BJ (cell line): ENCODE measurements at regions not wholly inside any gene's neighbourhood (a gene's known extent, or its start where the extent isn't known, plus 50 kb on each side); places are given as distances from the start of the nearest gene placed in this dataset.

Experiments
- CTCF ChIA-PET: fragments of 350-600 bp; formaldehyde crosslinking; extraction: SDS; loops from one replicate; lab custom pipeline; 2021; ENCODE audit warnings: antibody characterized with exemption, inconsistent platforms; lab: Yijun Ruan, JAX
- POLR2A ChIA-PET: fragments of 300-600 bp; sonication (Branson Sonifier 250); formaldehyde crosslinking; extraction: SDS; loops from one replicate; lab custom pipeline; 2021; ENCODE audit warnings: antibody characterized with exemption; lab: Charles Lee
- DNase-seq: peaks from one replicate; pipeline ENCODE4 v3.0.0-alpha.2; 2011; ENCODE audit warnings: low read depth
- H3K27me3 ChIP-seq: 2 replicates; pipeline ENCODE4 v1.6.0; 2011; ENCODE audit warnings: low read length; ENCODE audit not compliant: control insufficient read depth, insufficient read depth
- H3K36me3 ChIP-seq: 2 replicates; pipeline ENCODE4 v1.5.1; 2011; ENCODE audit warnings: low read length; ENCODE audit not compliant: control insufficient read depth, insufficient read depth
- H3K4me3 ChIP-seq: 2 replicates; pipeline ENCODE4 v1.5.1; 2011; ENCODE audit warnings: low read depth, mild to moderate bottlenecking, control low read depth, low read length
- TF ChIP-seq, protein P1 (sequence below): IDR thresholded peaks from 2 replicates; pipeline ENCODE4 v1.5.1; 2011; ENCODE audit warnings: low read depth, mild to moderate bottlenecking, control low read depth, inconsistent platforms, low read length, moderate library complexity; ENCODE audit not compliant: insufficient read depth

DNA sequence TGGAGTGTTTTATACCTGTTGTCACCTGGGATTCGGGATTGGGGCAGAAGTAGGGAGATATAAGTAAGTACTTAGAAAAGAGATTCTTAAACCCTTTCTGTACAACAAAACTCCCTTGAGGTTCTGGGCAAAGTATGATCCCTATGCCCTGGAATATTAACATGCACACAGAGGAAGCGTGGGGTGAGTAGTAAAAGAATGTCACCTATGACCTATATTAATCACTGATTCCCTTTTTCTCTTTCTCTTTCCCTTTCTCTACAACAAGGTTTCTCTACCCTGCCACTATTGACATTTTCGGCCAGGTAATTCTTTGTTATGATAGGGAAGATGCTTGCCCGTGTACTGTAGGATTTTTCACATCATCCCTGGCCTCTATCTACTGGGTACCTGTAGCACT lies 209.7 kb upstream of the PLET1 start:
- Histone ChIP-seq H3K36me3 (no peaks in the 10 kb centered on the region), H3K27me3 (peaks cover 6% of the 10 kb centered on the region), H3K4me3 (no peak overlapping the region)
- ChIA-PET POLR2A (no interaction called here), CTCF (no interaction called here)
- TF ChIP-seq, protein P1, sequence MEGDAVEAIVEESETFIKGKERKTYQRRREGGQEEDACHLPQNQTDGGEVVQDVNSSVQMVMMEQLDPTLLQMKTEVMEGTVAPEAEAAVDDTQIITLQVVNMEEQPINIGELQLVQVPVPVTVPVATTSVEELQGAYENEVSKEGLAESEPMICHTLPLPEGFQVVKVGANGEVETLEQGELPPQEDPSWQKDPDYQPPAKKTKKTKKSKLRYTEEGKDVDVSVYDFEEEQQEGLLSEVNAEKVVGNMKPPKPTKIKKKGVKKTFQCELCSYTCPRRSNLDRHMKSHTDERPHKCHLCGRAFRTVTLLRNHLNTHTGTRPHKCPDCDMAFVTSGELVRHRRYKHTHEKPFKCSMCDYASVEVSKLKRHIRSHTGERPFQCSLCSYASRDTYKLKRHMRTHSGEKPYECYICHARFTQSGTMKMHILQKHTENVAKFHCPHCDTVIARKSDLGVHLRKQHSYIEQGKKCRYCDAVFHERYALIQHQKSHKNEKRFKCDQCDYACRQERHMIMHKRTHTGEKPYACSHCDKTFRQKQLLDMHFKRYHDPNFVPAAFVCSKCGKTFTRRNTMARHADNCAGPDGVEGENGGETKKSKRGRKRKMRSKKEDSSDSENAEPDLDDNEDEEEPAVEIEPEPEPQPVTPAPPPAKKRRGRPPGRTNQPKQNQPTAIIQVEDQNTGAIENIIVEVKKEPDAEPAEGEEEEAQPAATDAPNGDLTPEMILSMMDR = no peak
- no peak for DNase-seq

DNA sequence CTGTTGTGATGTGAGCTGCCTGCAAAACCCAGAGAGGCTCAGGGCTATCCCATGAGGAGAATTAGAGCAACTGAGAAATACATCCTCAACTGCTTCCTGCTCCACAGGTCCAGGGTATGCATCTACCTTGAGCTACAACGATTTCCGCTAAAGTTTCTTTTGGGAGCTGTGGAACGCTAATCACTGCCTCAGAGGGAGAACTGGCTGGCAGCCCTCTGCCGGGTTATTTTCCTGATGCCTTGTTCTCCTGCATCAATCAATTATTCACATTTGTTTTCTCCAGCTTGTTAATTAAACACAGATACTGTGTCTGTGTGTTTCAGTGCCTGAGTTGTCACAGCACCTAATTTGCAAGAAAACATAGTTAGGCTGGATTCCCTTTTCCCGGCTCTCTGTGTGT lies 211.1 kb upstream of the PLET1 start:
- Histone ChIP-seq H3K4me3 (no peak overlapping the region), H3K27me3 (peaks cover 6% of the 10 kb centered on the region), H3K36me3 (no peaks in the 10 kb centered on the region)
- TF ChIP-seq, protein P1 = no peak
- DNase-seq = no peak
- CTCF ChIA-PET = interaction anchor here (1.1 kb wide), 1 partner anchor 13 kb away, joined by 3 read pairs; no protein-coding TSS in a partner anchor
- POLR2A ChIA-PET = no interaction called here

DNA sequence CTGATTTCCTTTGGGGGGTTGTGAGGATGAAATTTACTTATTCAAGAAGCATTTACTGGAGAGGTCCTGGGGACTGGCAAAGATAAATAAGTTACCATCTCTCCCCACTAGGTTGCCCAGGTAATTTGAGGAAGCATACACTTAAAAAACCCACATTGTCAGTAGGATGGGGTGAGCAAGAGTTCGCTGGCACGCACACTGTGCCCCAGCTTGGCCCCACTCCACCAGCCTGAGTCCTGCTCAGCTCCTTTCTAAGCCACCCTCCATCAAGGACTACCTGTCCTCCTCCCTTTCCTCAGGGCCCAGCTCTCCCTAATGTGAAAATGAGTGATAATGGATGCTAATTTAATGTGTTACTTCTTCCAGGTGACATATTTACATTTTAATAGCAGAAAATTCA lies 216.5 kb upstream of the PLET1 start:
- TF ChIP-seq, protein P1 = no peak
- Histone ChIP-seq H3K36me3 (no peaks in the 10 kb centered on the region), H3K4me3 (no peak overlapping the region), H3K27me3 (peaks cover 3% of the 10 kb centered on the region; the same call in 1 of the 2 replicates)
- ChIA-PET POLR2A (no interaction called here), CTCF (no interaction called here)
- DNase-seq = no peak

DNA sequence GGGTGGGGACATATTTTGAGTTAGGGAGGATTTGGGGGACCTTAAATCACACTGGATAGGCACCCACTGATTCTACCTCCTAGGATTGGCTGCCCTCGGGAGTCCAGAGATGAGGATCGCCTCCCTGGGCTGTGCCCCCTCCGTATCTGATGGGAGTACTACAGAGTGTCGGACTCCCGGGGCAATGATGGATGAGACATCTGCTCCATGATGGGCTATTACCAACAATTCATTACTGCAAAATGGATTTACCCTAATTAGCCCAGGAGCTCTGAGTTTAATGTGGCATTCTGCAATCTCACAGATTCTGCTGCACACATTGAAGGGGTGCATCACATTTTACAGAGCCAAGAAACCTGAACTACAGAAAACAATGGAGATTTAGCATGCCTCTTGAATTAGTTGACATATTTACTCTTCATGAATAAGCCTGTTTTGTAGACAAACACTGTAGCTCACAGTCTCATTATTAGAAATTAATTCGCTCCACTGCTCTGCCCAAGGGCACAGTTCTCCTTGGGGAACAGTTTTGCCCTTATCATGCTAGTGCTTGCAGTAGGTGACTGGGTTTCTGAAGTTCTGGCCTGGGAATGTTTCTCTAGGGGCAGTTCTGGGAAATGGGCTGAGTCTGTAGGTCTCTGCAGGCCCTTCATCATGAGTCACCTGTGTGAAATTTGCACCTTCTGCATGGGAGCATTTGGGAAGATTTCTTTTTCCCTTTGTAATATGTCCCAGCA lies 217.1 kb upstream of the PLET1 start:
- CTCF ChIA-PET = no interaction called here
- H3K27me3 ChIP-seq = peaks cover 3% of the 10 kb centered on the region; the same call in 1 of the 2 replicates
- POLR2A ChIA-PET = no interaction called here
- H3K36me3 ChIP-seq = no peaks in the 10 kb centered on the region
- TF ChIP-seq, protein P1 = no peak
- DNase-seq = no peak
- no peak overlapping the region for H3K4me3 ChIP-seq

DNA sequence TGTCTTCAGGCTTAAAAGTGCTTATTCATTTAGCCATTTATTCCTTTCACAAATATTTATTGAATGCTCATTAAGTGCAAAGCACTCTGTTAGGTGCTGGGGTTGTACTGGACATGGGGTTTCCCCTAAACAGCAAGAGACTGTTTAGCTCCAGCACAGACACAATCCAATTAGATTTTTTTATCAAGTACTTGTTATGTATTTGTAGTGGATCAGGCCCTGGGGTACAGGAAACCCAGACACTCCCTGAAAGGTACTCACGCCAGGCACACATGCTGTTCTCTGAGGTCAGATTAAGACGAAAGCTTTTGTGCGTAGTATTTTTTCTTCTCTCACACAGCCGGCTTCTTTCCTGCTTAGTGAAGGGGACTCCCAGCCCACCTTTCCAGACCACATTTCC lies 218.1 kb upstream of the PLET1 start:
- H3K4me3 ChIP-seq = no peak overlapping the region
- ChIA-PET POLR2A (no interaction called here), CTCF (no interaction called here)
- TF ChIP-seq, protein P1 = no peak
- no peak for DNase-seq
- H3K36me3 ChIP-seq = no peaks in the 10 kb centered on the region
- peaks cover 3% of the 10 kb centered on the region; the same call in 1 of the 2 replicates for H3K27me3 ChIP-seq
